Activated T-cell treated with anti-CD3 and anti-CD28 coated beads, Interleukin-2, amount 50 U/mL, for 24 hours (primary cell): ENCODE measurements at regions not wholly inside any gene's neighbourhood (a gene's known extent, or its start where the extent isn't known, plus 50 kb on each side); places are given as distances from the start of the nearest gene placed in this dataset.

Source experiments
- DNase-seq: peaks from one replicate; pipeline ENCODE4 v3.0.0-alpha.2; 2020
- H3K27ac Mint-ChIP-seq: 2 replicates; pipeline ENCODE4 v1.8.0; 2020; ENCODE audit warnings: mild to moderate bottlenecking, mixed read lengths
- H3K27me3 Mint-ChIP-seq: 2 replicates; pipeline ENCODE4 v1.8.0; 2020; ENCODE audit warnings: mixed read lengths
- H3K36me3 Mint-ChIP-seq: 2 replicates; pipeline ENCODE4 v1.8.0; 2020; ENCODE audit warnings: low read depth, mixed read lengths
- H3K4me1 Mint-ChIP-seq: 2 replicates; pipeline ENCODE4 v1.8.0; 2020; ENCODE audit warnings: low read depth, mixed read lengths
- H3K4me3 Mint-ChIP-seq: 2 replicates; pipeline ENCODE4 v1.8.0; 2020; ENCODE audit warnings: mild to moderate bottlenecking, moderate library complexity, mixed read lengths
- H3K9me3 Mint-ChIP-seq: 2 replicates; pipeline ENCODE4 v1.8.0; 2020; ENCODE audit warnings: mixed read lengths

GRCh38 chr2:58516695-58517094 is 275.6 kb upstream of the FANCL start:
- Mint-ChIP-seq H3K27me3 (no peaks in the 10 kb centered on the region), H3K27ac (no peak overlapping the region), H3K36me3 (no peaks in the 10 kb centered on the region), H3K4me3 (no peak overlapping the region), H3K9me3 (no peaks in the 10 kb centered on the region), H3K4me1 (no peaks in the 10 kb centered on the region)
- DNase-seq, result no peak

- no peak for DNase-seq
- H3K9me3 Mint-ChIP-seq, result no peaks in the 10 kb centered on the region
- H3K36me3 Mint-ChIP-seq, result no peaks in the 10 kb centered on the region
- H3K4me3 Mint-ChIP-seq, result no peak overlapping the region
- no peak overlapping the region for H3K27ac Mint-ChIP-seq
- no peaks in the 10 kb centered on the region for H3K27me3 Mint-ChIP-seq
- no peaks in the 10 kb centered on the region for H3K4me1 Mint-ChIP-seq
Observed at GRCh38 chr2:58515827-58516573, 274.9 kb upstream of the FANCL start.

GRCh38 chr2:58514252-58514651 is 273.1 kb upstream of the FANCL start:
- Mint-ChIP-seq H3K27ac (no peak overlapping the region), H3K36me3 (no peaks in the 10 kb centered on the region), H3K4me1 (no peaks in the 10 kb centered on the region), H3K9me3 (no peaks in the 10 kb centered on the region), H3K27me3 (no peaks in the 10 kb centered on the region), H3K4me3 (no peak overlapping the region)
- no peak for DNase-seq

GRCh38 chr2:58512878-58513277 is 271.8 kb upstream of the FANCL start:
- Mint-ChIP-seq H3K27me3 (no peaks in the 10 kb centered on the region), H3K27ac (no peak overlapping the region), H3K4me1 (no peaks in the 10 kb centered on the region), H3K9me3 (no peaks in the 10 kb centered on the region), H3K36me3 (no peaks in the 10 kb centered on the region), H3K4me3 (no peak overlapping the region)
- DNase-seq, result no peak

- no peak overlapping the region for H3K27ac Mint-ChIP-seq
- H3K9me3 Mint-ChIP-seq, result no peaks in the 10 kb centered on the region
- H3K27me3 Mint-ChIP-seq, result no peaks in the 10 kb centered on the region
- no peak overlapping the region for H3K4me3 Mint-ChIP-seq
- H3K4me1 Mint-ChIP-seq, result no peaks in the 10 kb centered on the region
- DNase-seq, result no peak
- no peaks in the 10 kb centered on the region for H3K36me3 Mint-ChIP-seq
Observed at GRCh38 chr2:58508006-58508405, 266.9 kb upstream of the FANCL start.

- H3K9me3 Mint-ChIP-seq, result no peaks in the 10 kb centered on the region
- no peak overlapping the region for H3K27ac Mint-ChIP-seq
- no peak overlapping the region for H3K4me3 Mint-ChIP-seq
- H3K27me3 Mint-ChIP-seq, result no peaks in the 10 kb centered on the region
- H3K4me1 Mint-ChIP-seq, result no peaks in the 10 kb centered on the region
- no peaks in the 10 kb centered on the region for H3K36me3 Mint-ChIP-seq
- no peak for DNase-seq
Observed at GRCh38 chr2:58503918-58504317, 262.8 kb upstream of the FANCL start.

- Mint-ChIP-seq H3K36me3 (no peaks in the 10 kb centered on the region), H3K27ac (no peak overlapping the region), H3K4me3 (no peak overlapping the region), H3K9me3 (no peaks in the 10 kb centered on the region), H3K4me1 (no peaks in the 10 kb centered on the region), H3K27me3 (no peaks in the 10 kb centered on the region)
- DNase-seq, result no peak
Observed at GRCh38 chr2:58502931-58503330, 261.8 kb upstream of the FANCL start.

GRCh38 chr2:58501371-58502160 is 260.4 kb upstream of the FANCL start:
- Mint-ChIP-seq H3K27ac (no peak overlapping the region), H3K27me3 (no peaks in the 10 kb centered on the region), H3K4me1 (no peaks in the 10 kb centered on the region), H3K36me3 (no peaks in the 10 kb centered on the region), H3K4me3 (no peak overlapping the region), H3K9me3 (no peaks in the 10 kb centered on the region)
- no peak for DNase-seq

GRCh38 chr2:58497168-58497567 is 256.0 kb upstream of the FANCL start:
- no peaks in the 10 kb centered on the region for H3K27me3 Mint-ChIP-seq
- no peaks in the 10 kb centered on the region for H3K9me3 Mint-ChIP-seq
- no peak overlapping the region for H3K27ac Mint-ChIP-seq
- no peak overlapping the region for H3K4me3 Mint-ChIP-seq
- no peak for DNase-seq
- no peaks in the 10 kb centered on the region for H3K36me3 Mint-ChIP-seq
- no peaks in the 10 kb centered on the region for H3K4me1 Mint-ChIP-seq

- no peak for DNase-seq
- no peak overlapping the region for H3K4me3 Mint-ChIP-seq
- no peak overlapping the region for H3K27ac Mint-ChIP-seq
- H3K9me3 Mint-ChIP-seq, result no peaks in the 10 kb centered on the region
- H3K4me1 Mint-ChIP-seq, result no peaks in the 10 kb centered on the region
- H3K27me3 Mint-ChIP-seq, result no peaks in the 10 kb centered on the region
- H3K36me3 Mint-ChIP-seq, result no peaks in the 10 kb centered on the region
Observed at GRCh38 chr2:58495806-58496205, 254.7 kb upstream of the FANCL start.

GRCh38 chr2:58494071-58494501 is 253.0 kb upstream of the FANCL start:
- no peak overlapping the region for H3K4me3 Mint-ChIP-seq
- H3K27ac Mint-ChIP-seq, result no peak overlapping the region
- no peaks in the 10 kb centered on the region for H3K27me3 Mint-ChIP-seq
- H3K9me3 Mint-ChIP-seq, result no peaks in the 10 kb centered on the region
- DNase-seq, result no peak
- H3K36me3 Mint-ChIP-seq, result no peaks in the 10 kb centered on the region
- H3K4me1 Mint-ChIP-seq, result no peaks in the 10 kb centered on the region

GRCh38 chr2:58484629-58485028 is 243.5 kb upstream of the FANCL start:
- Mint-ChIP-seq H3K4me3 (no peak overlapping the region), H3K9me3 (no peaks in the 10 kb centered on the region), H3K4me1 (no peaks in the 10 kb centered on the region)

GRCh38 chr2:58484221-58484620 is 243.1 kb upstream of the FANCL start:
- Mint-ChIP-seq H3K36me3 (no peaks in the 10 kb centered on the region), H3K4me1 (no peaks in the 10 kb centered on the region), H3K27me3 (peaks cover 2% of the 10 kb centered on the region), H3K27ac (no peak overlapping the region), H3K9me3 (no peaks in the 10 kb centered on the region), H3K4me3 (no peak overlapping the region)
- DNase-seq, result no peak

More at GRCh38 chr2:58484629-58485028, 243.5 kb upstream of the FANCL start:
- Mint-ChIP-seq H3K27me3 (peaks cover 2% of the 10 kb centered on the region), H3K27ac (no peak overlapping the region), H3K36me3 (no peaks in the 10 kb centered on the region)
- DNase-seq, result no peak

- DNase-seq, result no peak
- Mint-ChIP-seq H3K4me3 (no peak overlapping the region), H3K36me3 (no peaks in the 10 kb centered on the region), H3K4me1 (no peaks in the 10 kb centered on the region), H3K27me3 (peaks cover 2% of the 10 kb centered on the region), H3K27ac (no peak overlapping the region), H3K9me3 (no peaks in the 10 kb centered on the region)
Observed at GRCh38 chr2:58483307-58483706, 242.2 kb upstream of the FANCL start.

- no peak overlapping the region for H3K4me3 Mint-ChIP-seq
- H3K36me3 Mint-ChIP-seq, result no peaks in the 10 kb centered on the region
- no peaks in the 10 kb centered on the region for H3K9me3 Mint-ChIP-seq
- no peak overlapping the region for H3K27ac Mint-ChIP-seq
- H3K27me3 Mint-ChIP-seq, result peaks cover 2% of the 10 kb centered on the region
- no peak for DNase-seq
- H3K4me1 Mint-ChIP-seq, result no peaks in the 10 kb centered on the region
Observed at GRCh38 chr2:58481670-58482069, 240.5 kb upstream of the FANCL start.
